HEK293 (cell line): ENCODE measurements at regions not wholly inside any gene's neighbourhood (a gene's known extent, or its start where the extent isn't known, plus 50 kb on each side); places are given as distances from the start of the nearest gene placed in this dataset.

ENCODE experiments used
- CTCF ChIA-PET: fragments of 350-600 bp; formaldehyde crosslinking; extraction: SDS; loops from one replicate; lab custom pipeline; 2021; ENCODE audit warnings: antibody characterized with exemption; lab: Yijun Ruan, JAX
- POLR2A ChIA-PET: fragments of 300-600 bp; formaldehyde crosslinking; extraction: SDS; loops from one replicate; lab custom pipeline; 2020; ENCODE audit warnings: antibody characterized with exemption, inconsistent platforms; lab: Yijun Ruan, JAX
- H3K27ac ChIP-seq: fragments of 200-500 bp; sonication (Bioruptor generic); 2 replicates; pipeline ENCODE4 v1.5.1; 2014; ENCODE audit warnings: low read depth, low read length, control low read depth, inconsistent platforms; ENCODE audit errors: extremely low read depth
- H3K36me3 ChIP-seq, 2 experiments: fragments of 200-500 bp in 1 of 2; sonication (Bioruptor generic) in 1 of 2; 1 replicate in 1 of 2; 2 replicates in 1 of 2; pipeline ENCODE4 v1.5.1; 2014 to 2017; ENCODE audit warnings: inconsistent platforms in 2 of 2, low read length in 2 of 2; ENCODE audit not compliant: control insufficient read depth in 2 of 2, insufficient read depth in 1 of 2
- H3K4me1 ChIP-seq: fragments of 200-500 bp; sonication (Bioruptor generic); 2 replicates; pipeline ENCODE4 v1.5.1; 2014; ENCODE audit warnings: mild to moderate bottlenecking, low read length, inconsistent platforms; ENCODE audit not compliant: control insufficient read depth, insufficient read depth
- H3K4me3 ChIP-seq: 2 replicates; pipeline ENCODE4 v1.5.1; 2011; ENCODE audit warnings: low read depth, mild to moderate bottlenecking, control low read depth, low read length, moderate library complexity
- H3K9me3 ChIP-seq: fragments of 200-500 bp; sonication (Bioruptor generic); 2 replicates; pipeline ENCODE4 v1.5.1; 2014; ENCODE audit warnings: low read depth, low read length, inconsistent platforms; ENCODE audit not compliant: control insufficient read depth, insufficient read depth
- AEBP2 ChIP-seq: fragments of 450-650 bp; formaldehyde crosslinking; IDR thresholded peaks from 2 replicates; pipeline ENCODE4 v1.5.1; 2016; ENCODE audit warnings: missing biosample characterization, missing genetic modification characterization, borderline replicate concordance
- BCL6B ChIP-seq: fragments of 450-650 bp; formaldehyde crosslinking; IDR thresholded peaks from 2 replicates; pipeline ENCODE4 v1.5.1; 2017; ENCODE audit warnings: missing biosample characterization, missing genetic modification characterization
- KLF7 ChIP-seq: fragments of 450-650 bp; formaldehyde crosslinking; IDR thresholded peaks from 2 replicates; pipeline ENCODE4 v1.5.1; 2016; ENCODE audit warnings: missing biosample characterization, missing genetic modification characterization, borderline replicate concordance
- KLF9 ChIP-seq: fragments of 450-650 bp; formaldehyde crosslinking; IDR thresholded peaks from 2 replicates; pipeline ENCODE4 v1.5.1; 2016; ENCODE audit warnings: missing biosample characterization, missing genetic modification characterization, low read depth
- PBX3 ChIP-seq: sonication (generic); formaldehyde crosslinking; IDR thresholded peaks from 2 replicates; pipeline ENCODE4 v1.8.1; 2022; ENCODE audit warnings: mild to moderate bottlenecking, moderate library complexity, missing genetic modification reagents
- ZIC2 ChIP-seq: fragments of 450-650 bp; formaldehyde crosslinking; IDR thresholded peaks from 2 replicates; pipeline ENCODE4 v1.5.1; 2016; ENCODE audit warnings: missing biosample characterization, missing genetic modification characterization
- ZNF133 ChIP-seq: fragments of 450-650 bp; formaldehyde crosslinking; IDR thresholded peaks from 2 replicates; pipeline ENCODE4 v1.5.1; 2016; ENCODE audit warnings: missing biosample characterization, missing genetic modification characterization
- ZNF19 ChIP-seq: fragments of 450-650 bp; formaldehyde crosslinking; IDR thresholded peaks from 2 replicates; pipeline ENCODE4; 2016; ENCODE audit warnings: missing biosample characterization, missing genetic modification characterization, low read depth
- ZNF26 ChIP-seq: fragments of 450-650 bp; formaldehyde crosslinking; IDR thresholded peaks from 2 replicates; pipeline ENCODE4 v1.5.1; 2016; ENCODE audit warnings: missing biosample characterization, missing genetic modification characterization
- ZNF280C ChIP-seq: fragments of 450-650 bp; formaldehyde crosslinking; IDR thresholded peaks from 2 replicates; pipeline ENCODE4 v1.5.1; 2016; ENCODE audit warnings: missing biosample characterization, missing genetic modification characterization
- ZNF37A ChIP-seq: fragments of 450-650 bp; IDR thresholded peaks from 2 replicates; pipeline ENCODE4 v1.5.1; 2018; ENCODE audit warnings: missing biosample characterization, missing genetic modification characterization
- ZNF391 ChIP-seq: fragments of 450-650 bp; formaldehyde crosslinking; IDR thresholded peaks from 2 replicates; pipeline ENCODE4 v1.5.1; 2016; ENCODE audit warnings: low read depth, missing biosample characterization, missing genetic modification characterization, borderline replicate concordance
- ZNF398 ChIP-seq: fragments of 450-650 bp; formaldehyde crosslinking; IDR thresholded peaks from 2 replicates; pipeline ENCODE4 v1.5.1; 2017; ENCODE audit warnings: missing biosample characterization, missing genetic modification characterization
- ZNF423 ChIP-seq: fragments of 450-650 bp; formaldehyde crosslinking; IDR thresholded peaks from 2 replicates; pipeline ENCODE4 v1.5.1; 2016; ENCODE audit warnings: missing biosample characterization, missing genetic modification characterization
- ZNF549 ChIP-seq: fragments of 450-650 bp; IDR thresholded peaks from 2 replicates; pipeline ENCODE4 v1.5.1; 2018; ENCODE audit warnings: missing biosample characterization, missing genetic modification characterization, mild to moderate bottlenecking, inconsistent platforms, moderate library complexity
- ZNF621 ChIP-seq: fragments of 450-650 bp; formaldehyde crosslinking; IDR thresholded peaks from 2 replicates; pipeline ENCODE4 v1.5.1; 2017; ENCODE audit warnings: missing biosample characterization, missing genetic modification characterization
- ZNF791 ChIP-seq: fragments of 450-650 bp; formaldehyde crosslinking; IDR thresholded peaks from 2 replicates; pipeline ENCODE4 v1.5.1; 2016; ENCODE audit warnings: missing biosample characterization, missing genetic modification characterization
- ZSCAN4 ChIP-seq: fragments of 450-650 bp; formaldehyde crosslinking; IDR thresholded peaks from 2 replicates; pipeline ENCODE4 v1.5.1; 2017; ENCODE audit warnings: missing biosample characterization, missing genetic modification characterization

- no peaks in the 10 kb centered on the region for H3K9me3 ChIP-seq
- CTCF ChIA-PET, result no interaction called here
- H3K27ac ChIP-seq, result no peak overlapping the region
- H3K36me3 ChIP-seq, result no peaks in the 10 kb centered on the region
- H3K4me3 ChIP-seq, result no peak overlapping the region
- POLR2A ChIA-PET, result no interaction called here
- no peak for TF ChIP-seq ZNF549
- no peak for TF ChIP-seq AEBP2 (tag by site-specific recombination)
- no peak for TF ChIP-seq ZNF133 (tag by site-specific recombination)
- no peaks in the 10 kb centered on the region for H3K4me1 ChIP-seq
These were observed 267.0 kb downstream of the ZIC4 start for GRCh38 chr3:147139341-147139740.

- H3K27ac ChIP-seq, result no peak overlapping the region
- POLR2A ChIA-PET, result no interaction called here
- H3K4me1 ChIP-seq, result no peaks in the 10 kb centered on the region
- H3K36me3 ChIP-seq, result no peaks in the 10 kb centered on the region
- CTCF ChIA-PET, result no interaction called here
- TF ChIP-seq ZNF26 (tag by site-specific recombination) (no peak), ZIC2 (tag by site-specific recombination) (no peak), KLF7 (tag by site-specific recombination) (no peak), BCL6B (tag by site-specific recombination) (no peak), ZNF423 (tag by site-specific recombination) (no peak)
- no peaks in the 10 kb centered on the region for H3K9me3 ChIP-seq
- H3K4me3 ChIP-seq, result no peak overlapping the region
These were observed 274.2 kb downstream of the ZIC4 start for GRCh38 chr3:147132168-147132567.

GRCh38 chr3:147130461-147130860 lies 275.9 kb downstream of the ZIC4 start:
- Histone ChIP-seq H3K36me3 (no peaks in the 10 kb centered on the region), H3K27ac (no peak overlapping the region), H3K4me1 (no peaks in the 10 kb centered on the region), H3K4me3 (no peak overlapping the region), H3K9me3 (no peaks in the 10 kb centered on the region)
- CTCF ChIA-PET, result interaction anchor here (1.1 kb wide), 1 partner anchor 15 kb away, joined by 3 read pairs; no protein-coding TSS in a partner anchor
- POLR2A ChIA-PET, result no interaction called here
- TF ChIP-seq ZNF791 (tag by site-specific recombination) (no peak), ZNF280C (no peak), KLF9 (tag by site-specific recombination) (no peak), ZNF37A (tag by site-specific recombination) (no peak), AEBP2 (tag by site-specific recombination) (no peak), ZSCAN4 (tag by site-specific recombination) (no peak), ZNF391 (tag by site-specific recombination) (no peak), PBX3 (no peak), ZNF19 (tag by site-specific recombination) (no peak), ZNF398 (tag by site-specific recombination) (no peak), ZNF621 (tag by site-specific recombination) (no peak)
